Activated CD4-positive, alpha-beta T cell treated with anti-CD3 and anti-CD28 coated beads, Interleukin-2, amount 50 U/mL, for 48 hours (primary cell): ENCODE measurements at regions not wholly inside any gene's neighbourhood (a gene's known extent, or its start where the extent isn't known, plus 50 kb on each side); places are given as distances from the start of the nearest gene placed in this dataset.

Experiments
- DNase-seq, 2 experiments: peaks; one replicate each; pipeline ENCODE4 v3.0.0-alpha.2; 2020

DNA sequence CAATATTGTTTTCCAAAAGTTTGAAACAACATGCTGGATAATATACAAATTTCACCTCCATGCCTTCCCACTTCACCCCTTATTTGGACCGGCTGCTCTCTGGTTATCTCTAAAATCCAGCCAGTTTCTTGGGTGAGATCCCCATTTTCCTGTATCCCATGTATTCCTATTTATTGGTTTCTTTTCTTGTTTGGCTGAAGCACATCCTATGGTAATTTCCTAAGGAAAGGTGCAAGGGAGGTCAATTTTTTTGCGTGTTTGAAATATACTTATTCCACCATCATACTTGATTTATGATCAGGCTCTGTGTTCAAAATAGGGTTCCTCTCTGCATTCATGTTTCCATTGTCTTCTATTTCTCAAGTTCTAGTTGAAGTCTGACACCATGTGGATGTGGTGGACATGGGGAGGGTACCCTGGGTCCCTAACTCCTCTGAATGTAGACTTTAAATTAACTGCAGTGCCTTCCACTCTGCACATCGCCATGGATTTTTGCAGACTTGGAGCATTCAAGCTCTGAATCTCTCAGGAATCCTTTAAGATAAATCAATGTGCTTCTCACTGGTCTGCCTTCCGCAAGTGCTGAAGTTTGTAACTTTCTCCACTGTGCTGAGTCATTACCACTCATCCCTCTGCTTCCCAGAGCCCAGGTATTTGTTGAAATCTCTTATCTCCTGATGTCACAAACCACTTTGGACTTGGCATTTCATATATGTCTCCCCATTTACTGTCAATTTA is 52.1 kb upstream of the TLE3 start:
- DNase-seq: no peak

DNA sequence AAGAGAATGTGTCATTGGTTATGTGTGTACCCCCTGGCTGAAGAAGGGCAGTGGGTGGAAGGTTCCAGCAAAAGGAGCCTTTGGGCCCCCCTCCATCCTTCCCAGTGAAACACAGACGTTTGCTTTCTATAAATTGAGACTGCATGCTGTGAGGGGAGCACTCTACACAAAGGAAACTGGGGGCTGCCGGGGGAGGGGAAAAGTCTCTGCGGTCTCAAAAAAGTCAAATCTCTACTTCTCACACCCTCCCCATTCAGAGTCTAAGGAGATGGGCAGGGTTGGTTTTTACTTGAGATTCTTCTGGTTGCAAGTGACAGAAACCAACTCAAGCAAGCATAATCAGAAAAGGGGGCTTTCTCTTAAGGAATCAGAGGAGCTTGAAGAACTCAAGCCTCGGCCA is 50.1 kb upstream of the TLE3 start:
- no peak for DNase-seq
